Keratinocyte (primary cell): ENCODE measurements at regions not wholly inside any gene's neighbourhood (a gene's known extent, or its start where the extent isn't known, plus 50 kb on each side); places are given as distances from the start of the nearest gene placed in this dataset.

Experiments used
- EZH2 ChIP-seq: IDR thresholded peaks from one replicate; pipeline ENCODE4 v1.6.1; 2012; ENCODE audit warnings: inconsistent platforms, mild to moderate bottlenecking, low read length, moderate library complexity
- TF ChIP-seq, protein P1 (sequence below), 3 experiments: IDR thresholded peaks in 1 of 3; conservative IDR thresholded peaks in 1 of 3; optimal IDR thresholded peaks in 1 of 3; 2 replicates in 2 of 3; 3 replicates in 1 of 3; pipeline versions ENCODE3 to v1.5.1; 2011; ENCODE audit warnings: low read length in 3 of 3, mild to moderate bottlenecking in 3 of 3, moderate library complexity in 2 of 3, control low read depth in 1 of 3, inconsistent platforms in 1 of 3; ENCODE audit not compliant: insufficient read depth in 2 of 3; ENCODE audit errors: extremely low read depth in 1 of 3

DNA sequence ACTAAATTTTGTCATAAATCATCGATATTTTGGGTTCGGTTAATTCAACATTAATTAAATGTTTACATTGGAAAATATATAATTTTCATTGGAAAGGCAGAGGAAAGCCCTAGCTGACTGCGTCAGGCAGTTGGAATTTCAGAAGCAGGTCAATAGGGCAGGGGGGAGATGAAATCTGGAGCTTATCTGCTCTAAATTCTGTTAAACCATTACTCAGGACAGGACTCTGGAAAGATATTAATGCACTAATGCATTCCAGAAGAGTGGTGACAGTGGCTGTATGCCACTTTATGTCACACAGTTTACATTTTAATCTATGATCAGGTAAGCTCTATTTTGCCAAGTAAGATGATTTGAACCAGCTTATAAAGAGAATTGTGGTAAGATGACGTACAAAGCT is 153.0 kb upstream of the B3GALT2 start:
- TF ChIP-seq, protein P1, sequence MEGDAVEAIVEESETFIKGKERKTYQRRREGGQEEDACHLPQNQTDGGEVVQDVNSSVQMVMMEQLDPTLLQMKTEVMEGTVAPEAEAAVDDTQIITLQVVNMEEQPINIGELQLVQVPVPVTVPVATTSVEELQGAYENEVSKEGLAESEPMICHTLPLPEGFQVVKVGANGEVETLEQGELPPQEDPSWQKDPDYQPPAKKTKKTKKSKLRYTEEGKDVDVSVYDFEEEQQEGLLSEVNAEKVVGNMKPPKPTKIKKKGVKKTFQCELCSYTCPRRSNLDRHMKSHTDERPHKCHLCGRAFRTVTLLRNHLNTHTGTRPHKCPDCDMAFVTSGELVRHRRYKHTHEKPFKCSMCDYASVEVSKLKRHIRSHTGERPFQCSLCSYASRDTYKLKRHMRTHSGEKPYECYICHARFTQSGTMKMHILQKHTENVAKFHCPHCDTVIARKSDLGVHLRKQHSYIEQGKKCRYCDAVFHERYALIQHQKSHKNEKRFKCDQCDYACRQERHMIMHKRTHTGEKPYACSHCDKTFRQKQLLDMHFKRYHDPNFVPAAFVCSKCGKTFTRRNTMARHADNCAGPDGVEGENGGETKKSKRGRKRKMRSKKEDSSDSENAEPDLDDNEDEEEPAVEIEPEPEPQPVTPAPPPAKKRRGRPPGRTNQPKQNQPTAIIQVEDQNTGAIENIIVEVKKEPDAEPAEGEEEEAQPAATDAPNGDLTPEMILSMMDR (optimal IDR thresholded peaks at IDR 0.05 in 1 of 3, IDR thresholded peaks at IDR 0.05 in 1 of 3, conservative IDR thresholded peaks at IDR 0.05 in 1 of 3; ENCODE audit: extremely low read depth in 1 of 3, insufficient read depth in 2 of 3, low read length in 3 of 3), result no peak
- TF ChIP-seq EZH2, result no peak
